HCT116 (cell line): ENCODE measurements at regions not wholly inside any gene's neighbourhood (a gene's known extent, or its start where the extent isn't known, plus 50 kb on each side); places are given as distances from the start of the nearest gene placed in this dataset.

Experiments used
- ATAC-seq: fragments of 200-7000 bp; cut with Tn5 transposase; 2 replicates; pipeline ENCODE4 v1.9.1; 2020; ENCODE audit warnings: mild to moderate bottlenecking, moderate library complexity
- BruUV-seq: library from RNA; stranded (reverse); fragments of 400-500 nt; replicated peaks from 2 replicates; lab custom pipeline; 2021; lab: Mats Ljungman, UMichigan
- CTCF ChIA-PET: fragments of 300-600 bp; sonication (Branson Sonifier 250); formaldehyde crosslinking; loops from one replicate; lab custom pipeline; 2021; ENCODE audit warnings: antibody characterized with exemption; lab: Charles Lee
- POLR2A ChIA-PET: fragments of 300-600, 350-600 bp; sonication (Branson Sonifier 250); formaldehyde crosslinking; loops from one replicate; lab custom pipeline; 2021; ENCODE audit warnings: antibody characterized with exemption; lab: Charles Lee
- RAD21 ChIA-PET, 2 experiments: fragments of 300-600 bp; sonication (Branson Sonifier 250); formaldehyde crosslinking; loops; one replicate each; lab custom pipeline; 2023; ENCODE audit warnings: low total read pairs in 2 of 2; ENCODE audit not compliant: uncharacterized antibody in 2 of 2, unreplicated experiment in 2 of 2, low non-redundant PET in 1 of 2; lab: Charles Lee
- DNase-seq: peaks from one replicate; pipeline ENCODE4 v3.0.0-alpha.2; 2010; ENCODE audit warnings: low read depth, low spot score
- H2AFZ ChIP-seq: fragments of 200-600 bp; shearing (Covaris generic), sonication (generic); 2 replicates; pipeline ENCODE4 v1.6.1; 2017; ENCODE audit warnings: low read depth, mixed run types, mixed read lengths, antibody characterized with exemption, low read length; ENCODE audit not compliant: poor library complexity, severe bottlenecking
- H3K27ac ChIP-seq: 2 replicates; pipeline ENCODE4 v1.5.1; 2012; ENCODE audit warnings: low read depth, low read length
- H3K27me3 ChIP-seq: fragments of 200-600 bp; sonication (generic); 2 replicates; pipeline ENCODE4 v1.6.1; 2016; ENCODE audit warnings: mixed run types, low read length, mixed read lengths; ENCODE audit not compliant: insufficient read depth
- H3K36me3 ChIP-seq, 2 experiments: fragments of 200-500 bp in 1 of 2; fragments of 200-600 bp in 1 of 2; sonication (Bioruptor generic) in 1 of 2; sonication (generic) in 1 of 2; 2 replicates each; pipeline versions ENCODE4 v1.5.1 to v1.6.1; 2014 to 2016; ENCODE audit warnings: low read length in 2 of 2, inconsistent platforms in 1 of 2, mixed read lengths in 1 of 2, mixed run types in 1 of 2; ENCODE audit not compliant: insufficient read depth in 2 of 2, control insufficient read depth in 1 of 2
- H3K4me1 ChIP-seq, 2 experiments: fragments of 200-600 bp in 1 of 2; sonication (generic) in 1 of 2; 2 replicates each; pipeline versions ENCODE4 v1.5.1 to v1.6.1; 2012 to 2017; ENCODE audit warnings: low read length in 2 of 2, inconsistent platforms in 1 of 2, mild to moderate bottlenecking in 1 of 2, mixed read lengths in 1 of 2, mixed run types in 1 of 2, moderate library complexity in 1 of 2; ENCODE audit not compliant: insufficient read depth in 2 of 2, control insufficient read depth in 1 of 2
- H3K4me2 ChIP-seq: fragments of 200-600 bp; sonication (generic); 2 replicates; pipeline ENCODE4 v1.6.1; 2017; ENCODE audit warnings: mixed run types, low read length, mixed read lengths
- H3K4me3 ChIP-seq, 2 experiments: fragments of 200-600 bp in 1 of 2; sonication (generic) in 1 of 2; replicated peaks in 1 of 2; 2 replicates each; pipeline ENCODE4 v1.5.1; 2011 to 2016; ENCODE audit warnings: low read length in 2 of 2, control low read depth in 1 of 2, low read depth in 1 of 2, mild to moderate bottlenecking in 1 of 2, mixed read lengths in 1 of 2, mixed run types in 1 of 2
- H3K79me2 ChIP-seq: fragments of 200-600 bp; sonication (generic); 2 replicates; pipeline ENCODE4 v1.6.1; 2017; ENCODE audit warnings: mild to moderate bottlenecking, mixed run types, low read length, moderate library complexity, mixed read lengths; ENCODE audit not compliant: insufficient read depth
- H3K9ac ChIP-seq: fragments of 200-600 bp; sonication (generic); 2 replicates; pipeline ENCODE4 v1.6.1; 2016; ENCODE audit warnings: low read length, mixed read lengths
- H3K9me2 ChIP-seq: fragments of 200-600 bp; sonication (generic), shearing (Covaris generic); 2 replicates; pipeline ENCODE4 v1.6.1; 2017; ENCODE audit warnings: mixed run types, mild to moderate bottlenecking, moderate library complexity; ENCODE audit not compliant: insufficient read depth
- H3K9me3 ChIP-seq, 2 experiments: fragments of 200-500 bp in 1 of 2; fragments of 200-600 bp in 1 of 2; sonication (Bioruptor generic) in 1 of 2; sonication (generic) in 1 of 2; 2 replicates each; pipeline ENCODE4 v1.6.1; 2014 to 2017; ENCODE audit warnings: low read length in 2 of 2, mixed read lengths in 2 of 2, inconsistent platforms in 1 of 2, low read depth in 1 of 2, mild to moderate bottlenecking in 1 of 2, mixed run types in 1 of 2, moderate library complexity in 1 of 2; ENCODE audit not compliant: control insufficient read depth in 1 of 2, insufficient read depth in 1 of 2
- H4K20me1 ChIP-seq: fragments of 200-600 bp; sonication (generic), shearing (Covaris generic); 2 replicates; pipeline ENCODE4 v1.6.1; 2017; ENCODE audit warnings: mixed run types, mild to moderate bottlenecking, moderate library complexity; ENCODE audit not compliant: insufficient read depth
- ATF3 ChIP-seq: IDR thresholded peaks from 2 replicates; pipeline ENCODE4 v1.6.1; 2012
- CEBPB ChIP-seq: IDR thresholded peaks from 2 replicates; pipeline ENCODE4 v1.6.1; 2012; ENCODE audit warnings: low read depth
- CTCF ChIP-seq, 3 experiments: fragments of 200-600 bp in 1 of 3; sonication (generic) in 1 of 3; IDR thresholded peaks in 2 of 3; conservative IDR thresholded peaks in 1 of 3; 2 replicates each; pipeline ENCODE4 v1.5.1; 2012 to 2017; ENCODE audit warnings: low read depth in 2 of 3, low read length in 2 of 3, antibody characterized with exemption in 1 of 3, borderline replicate concordance in 1 of 3, control low read depth in 1 of 3, mild to moderate bottlenecking in 1 of 3, mixed read lengths in 1 of 3, mixed run types in 1 of 3, moderate library complexity in 1 of 3; ENCODE audit not compliant: insufficient read depth in 1 of 3
- EGR1 ChIP-seq: IDR thresholded peaks from 2 replicates; pipeline ENCODE4 v1.6.1; 2012; ENCODE audit warnings: low read depth
- EZH2 ChIP-seq: fragments of 200-600 bp; sonication (generic); IDR thresholded peaks from 2 replicates; pipeline ENCODE4 v1.6.1; 2017; ENCODE audit warnings: antibody characterized with exemption, mixed run types
- FOSL1 ChIP-seq: IDR thresholded peaks from 2 replicates; pipeline ENCODE4 v1.6.1; 2012; ENCODE audit warnings: low read depth
- JUND ChIP-seq: IDR thresholded peaks from 2 replicates; pipeline ENCODE4 v1.6.1; 2012
- MAX ChIP-seq: IDR thresholded peaks from 2 replicates; pipeline ENCODE4 v1.6.1; 2012
- POLR2A ChIP-seq: IDR thresholded peaks from 2 replicates; pipeline ENCODE4 v1.7.0; 2011; ENCODE audit warnings: borderline replicate concordance; ENCODE audit not compliant: insufficient read depth, insufficient read length; ENCODE audit errors: extremely low read depth
- POLR2AphosphoS5 ChIP-seq: IDR thresholded peaks from 2 replicates; pipeline ENCODE4 v1.6.1; 2011; ENCODE audit warnings: mild to moderate bottlenecking, low read depth, low read length, moderate library complexity
- RAD21 ChIP-seq: IDR thresholded peaks from 2 replicates; pipeline ENCODE4 v1.6.1; 2012; ENCODE audit warnings: low read depth, mild to moderate bottlenecking
- REST ChIP-seq: IDR thresholded peaks from 2 replicates; pipeline ENCODE4 v1.6.1; 2012; ENCODE audit warnings: low read depth
- SIN3A ChIP-seq: IDR thresholded peaks from 2 replicates; pipeline ENCODE4 v1.6.1; 2012; ENCODE audit warnings: low read depth
- SP1 ChIP-seq: IDR thresholded peaks from 2 replicates; pipeline ENCODE4 v1.6.1; 2012; ENCODE audit warnings: low read depth
- SRF ChIP-seq: IDR thresholded peaks from 2 replicates; pipeline ENCODE4 v1.6.1; 2012; ENCODE audit warnings: low read depth
- TCF7L2 ChIP-seq: IDR thresholded peaks from 2 replicates; pipeline ENCODE4 v1.7.0; 2011; ENCODE audit warnings: borderline replicate concordance, inconsistent platforms; ENCODE audit not compliant: insufficient read depth, insufficient read length; ENCODE audit errors: extremely low read depth
- YY1 ChIP-seq: IDR thresholded peaks from 2 replicates; pipeline ENCODE4 v1.6.1; 2011; ENCODE audit warnings: low read length, low read depth, moderate library complexity, mild to moderate bottlenecking; ENCODE audit not compliant: insufficient replicate concordance; ENCODE audit errors: extremely low read depth
- ZNF274 ChIP-seq: fragments of 200-500 bp; sonication (Bioruptor generic); IDR thresholded peaks from 2 replicates; pipeline ENCODE4 v1.6.1; 2014; ENCODE audit warnings: mild to moderate bottlenecking, low read depth, low read length, inconsistent platforms
- intact Hi-C: fragments of 100-400 bp; cut with micrococcal nuclease; formaldehyde crosslinking; loops from 2 replicates; pipeline ENCODE4 v1.10.0; 2022

- Histone ChIP-seq H3K9me3 (peaks cover 0 to 3% of the 10 kb centered on the region in 2 experiments; a peak in 1 of 4 replicates), H3K4me1 (no peaks in the 10 kb centered on the region), H3K27me3 (no peaks in the 10 kb centered on the region), H3K9ac (no peak overlapping the region), H4K20me1 (no peaks in the 10 kb centered on the region), H3K4me2 (no peak overlapping the region), H3K36me3 (no peaks in the 10 kb centered on the region), H3K9me2 (no peaks in the 10 kb centered on the region), H2AFZ (no peak overlapping the region), H3K27ac (no peak overlapping the region), H3K4me3 (no peak overlapping the region), H3K79me2 (no peaks in the 10 kb centered on the region)
- ChIA-PET CTCF (no interaction called here), RAD21 (no interaction called here), POLR2A (no interaction called here)
- no TSS peak for BruUV-seq
- no peak for TF ChIP-seq MAX
- TF ChIP-seq REST, result no peak
- TF ChIP-seq POLR2A, result no peak
- TF ChIP-seq SRF, result no peak
- TF ChIP-seq CTCF (IDR thresholded peaks at IDR 0.05 in 2 of 3, conservative IDR thresholded peaks at IDR 0.05 in 1 of 3; ENCODE audit: borderline replicate concordance in 1 of 3, insufficient read depth in 1 of 3, low read depth in 2 of 3, low read length in 2 of 3), result no peak
- no peak for TF ChIP-seq RAD21
- TF ChIP-seq SIN3A, result no peak
- no peak for TF ChIP-seq EZH2
- no peak for TF ChIP-seq ZNF274
- no peak for TF ChIP-seq SP1
- TF ChIP-seq JUND, result no peak
- TF ChIP-seq EGR1, result no peak
- no peak for TF ChIP-seq ATF3
- no peak for TF ChIP-seq POLR2AphosphoS5
- no peak for TF ChIP-seq CEBPB
- TF ChIP-seq YY1, result no peak
- no peak for TF ChIP-seq FOSL1
- no peak for TF ChIP-seq TCF7L2
- DNase-seq (no peak), ATAC-seq (no peak)
- intact Hi-C loops, result no loop called here
Measured at GRCh38 chrX:46244451-46244850, 300.8 kb downstream of the ZNF674 start.
